ENCODE measurements at regions not wholly inside any gene's neighbourhood (a gene's known extent, or its start where the extent isn't known, plus 50 kb on each side); places are given as distances from the start of the nearest gene placed in this dataset.
A peak's percentile ranks its signal among the peaks of the same experiment; 100 is the strongest.

DNA sequence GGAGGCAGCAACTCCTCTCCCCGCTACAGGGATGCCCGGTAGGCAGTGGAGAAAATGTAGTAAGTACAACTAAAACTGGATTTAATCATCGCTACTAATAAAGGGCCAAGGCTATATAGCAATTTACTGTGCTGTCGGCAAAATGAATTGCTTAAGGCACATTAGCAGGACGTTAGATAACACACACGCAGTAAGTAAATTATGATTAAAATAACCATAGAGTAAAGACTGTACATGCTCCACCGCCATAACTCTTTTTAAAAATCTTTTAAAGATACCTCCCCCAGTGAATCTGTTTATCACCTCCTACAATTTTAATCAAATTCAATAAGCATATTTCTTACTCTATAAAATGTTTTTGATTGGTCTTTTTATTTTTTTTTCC lies 371.4 kb upstream of the MGMT start:
- H3K27ac ChIP-seq (ENCODE audit: extremely low read length, insufficient read depth, low read length): no peak overlapping the region
- in situ Hi-C loops (cut with HindIII; ENCODE audit: extremely low pct_ligation_motif_present, low pct_unique_long_range_greater_than_20kb): no loop called here
- no peak for FAIRE-seq

More for the DNA sequence above, 371.4 kb upstream of the MGMT start:
- peaks cover 0 to 12% of the 10 kb centered on the region in 2 experiments; a peak in 4 of 5 replicates for H3K27me3 ChIP-seq (ENCODE audit: control insufficient read depth in 1 of 2, insufficient read depth in 2 of 2, low read length in 2 of 2)
- ChIA-PET CTCF (ENCODE audit: low intra/inter-chr PET ratio, low total read pairs) (no interaction called here), POLR2A (no interaction called here)
- no peak overlapping the region for H2AFZ ChIP-seq (ENCODE audit: low read length)
- ATAC-seq: no peak
- H3K9ac ChIP-seq (ENCODE audit: insufficient read depth, low read depth, low read length): no peak overlapping the region
- DNase-seq (ENCODE audit: low spot score): no peak
- intact Hi-C loops (cut with micrococcal nuclease; ENCODE audit: unreplicated experiment): no loop called here
- no peaks in the 10 kb centered on the region for H3K79me2 ChIP-seq (ENCODE audit: insufficient read depth, low read length)
- no peaks in the 10 kb centered on the region for H3K4me1 ChIP-seq (ENCODE audit: insufficient read depth, low read length)
- no peak for TF ChIP-seq TBX3 (IDR thresholded peaks at IDR 0.05; ENCODE audit: borderline replicate concordance)
- TF ChIP-seq MAFK (conservative IDR thresholded peaks at IDR 0.05 in 1 of 2, IDR thresholded peaks at IDR 0.05 in 1 of 2; ENCODE audit: low read length in 2 of 2): 0 out of 4 replicates have a peak, but pooled peaks of 1 of the 2 experiments have one; percentile 2
- TF ChIP-seq, protein P1, sequence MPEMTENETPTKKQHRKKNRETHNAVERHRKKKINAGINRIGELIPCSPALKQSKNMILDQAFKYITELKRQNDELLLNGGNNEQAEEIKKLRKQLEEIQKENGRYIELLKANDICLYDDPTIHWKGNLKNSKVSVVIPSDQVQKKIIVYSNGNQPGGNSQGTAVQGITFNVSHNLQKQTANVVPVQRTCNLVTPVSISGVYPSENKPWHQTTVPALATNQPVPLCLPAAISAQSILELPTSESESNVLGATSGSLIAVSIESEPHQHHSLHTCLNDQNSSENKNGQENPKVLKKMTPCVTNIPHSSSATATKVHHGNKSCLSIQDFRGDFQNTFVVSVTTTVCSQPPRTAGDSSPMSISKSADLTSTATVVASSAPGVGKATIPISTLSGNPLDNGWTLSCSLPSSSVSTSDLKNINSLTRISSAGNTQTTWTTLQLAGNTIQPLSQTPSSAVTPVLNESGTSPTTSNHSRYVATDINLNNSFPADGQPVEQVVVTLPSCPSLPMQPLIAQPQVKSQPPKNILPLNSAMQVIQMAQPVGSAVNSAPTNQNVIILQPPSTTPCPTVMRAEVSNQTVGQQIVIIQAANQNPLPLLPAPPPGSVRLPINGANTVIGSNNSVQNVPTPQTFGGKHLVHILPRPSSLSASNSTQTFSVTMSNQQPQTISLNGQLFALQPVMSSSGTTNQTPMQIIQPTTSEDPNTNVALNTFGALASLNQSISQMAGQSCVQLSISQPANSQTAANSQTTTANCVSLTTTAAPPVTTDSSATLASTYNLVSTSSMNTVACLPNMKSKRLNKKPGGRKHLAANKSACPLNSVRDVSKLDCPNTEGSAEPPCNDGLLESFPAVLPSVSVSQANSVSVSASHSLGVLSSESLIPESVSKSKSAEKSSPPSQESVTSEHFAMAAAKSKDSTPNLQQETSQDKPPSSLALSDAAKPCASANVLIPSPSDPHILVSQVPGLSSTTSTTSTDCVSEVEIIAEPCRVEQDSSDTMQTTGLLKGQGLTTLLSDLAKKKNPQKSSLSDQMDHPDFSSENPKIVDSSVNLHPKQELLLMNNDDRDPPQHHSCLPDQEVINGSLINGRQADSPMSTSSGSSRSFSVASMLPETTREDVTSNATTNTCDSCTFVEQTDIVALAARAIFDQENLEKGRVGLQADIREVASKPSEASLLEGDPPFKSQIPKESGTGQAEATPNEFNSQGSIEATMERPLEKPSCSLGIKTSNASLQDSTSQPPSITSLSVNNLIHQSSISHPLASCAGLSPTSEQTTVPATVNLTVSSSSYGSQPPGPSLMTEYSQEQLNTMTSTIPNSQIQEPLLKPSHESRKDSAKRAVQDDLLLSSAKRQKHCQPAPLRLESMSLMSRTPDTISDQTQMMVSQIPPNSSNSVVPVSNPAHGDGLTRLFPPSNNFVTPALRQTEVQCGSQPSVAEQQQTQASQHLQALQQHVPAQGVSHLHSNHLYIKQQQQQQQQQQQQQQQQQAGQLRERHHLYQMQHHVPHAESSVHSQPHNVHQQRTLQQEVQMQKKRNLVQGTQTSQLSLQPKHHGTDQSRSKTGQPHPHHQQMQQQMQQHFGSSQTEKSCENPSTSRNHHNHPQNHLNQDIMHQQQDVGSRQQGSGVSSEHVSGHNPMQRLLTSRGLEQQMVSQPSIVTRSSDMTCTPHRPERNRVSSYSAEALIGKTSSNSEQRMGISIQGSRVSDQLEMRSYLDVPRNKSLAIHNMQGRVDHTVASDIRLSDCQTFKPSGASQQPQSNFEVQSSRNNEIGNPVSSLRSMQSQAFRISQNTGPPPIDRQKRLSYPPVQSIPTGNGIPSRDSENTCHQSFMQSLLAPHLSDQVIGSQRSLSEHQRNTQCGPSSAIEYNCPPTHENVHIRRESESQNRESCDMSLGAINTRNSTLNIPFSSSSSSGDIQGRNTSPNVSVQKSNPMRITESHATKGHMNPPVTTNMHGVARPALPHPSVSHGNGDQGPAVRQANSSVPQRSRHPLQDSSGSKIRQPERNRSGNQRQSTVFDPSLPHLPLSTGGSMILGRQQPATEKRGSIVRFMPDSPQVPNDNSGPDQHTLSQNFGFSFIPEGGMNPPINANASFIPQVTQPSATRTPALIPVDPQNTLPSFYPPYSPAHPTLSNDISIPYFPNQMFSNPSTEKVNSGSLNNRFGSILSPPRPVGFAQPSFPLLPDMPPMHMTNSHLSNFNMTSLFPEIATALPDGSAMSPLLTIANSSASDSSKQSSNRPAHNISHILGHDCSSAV (CRISPR knock-in tag; IDR thresholded peaks at IDR 0.05; ENCODE audit: borderline replicate concordance): no peak
- H3K4me2 ChIP-seq (ENCODE audit: low read depth, low read length): no peak overlapping the region
- 53% methylated on average over 7 of the region's 7 CpGs for WGBS (ENCODE audit: low lambda C conversion rate)
- no peaks in the 10 kb centered on the region for H3K36me3 ChIP-seq (replicated peaks in 1 of 2; ENCODE audit: control insufficient read depth in 1 of 2, insufficient read depth in 2 of 2, low read length in 2 of 2)
- BruUV-seq (replicated peaks): no TSS peak
- H3K4me3 ChIP-seq (replicated peaks in 1 of 3; ENCODE audit: insufficient read depth in 1 of 3, low read depth in 2 of 3, low read length in 3 of 3): no peak overlapping the region
- no peaks in the 10 kb centered on the region for H4K20me1 ChIP-seq (ENCODE audit: insufficient read depth, low read length)
- no peaks in the 10 kb centered on the region for H3K9me3 ChIP-seq (ENCODE audit: low read length)

Data from HepG2 (cell line).